DOHH2 (cell line): ENCODE measurements at regions not wholly inside any gene's neighbourhood (a gene's known extent, or its start where the extent isn't known, plus 50 kb on each side); places are given as distances from the start of the nearest gene placed in this dataset.

Experiments
- H3F3A ChIP-seq: fragments of 200-600 bp; sonication (generic), shearing (Covaris generic); 2 replicates; pipeline ENCODE4 v1.6.0; 2016; ENCODE audit warnings: antibody characterized with exemption, mild to moderate bottlenecking; ENCODE audit not compliant: control insufficient read depth, insufficient read depth
- H3K27ac ChIP-seq: fragments of 200-600 bp; sonication (generic); 2 replicates; pipeline ENCODE4 v1.5.1; 2014; ENCODE audit warnings: low read depth, mild to moderate bottlenecking, low read length, moderate library complexity
- H3K27me3 ChIP-seq: fragments of 200-600 bp; sonication (generic); 2 replicates; pipeline ENCODE4 v1.6.1; 2014; ENCODE audit warnings: mild to moderate bottlenecking, low read length, mixed read lengths; ENCODE audit not compliant: control insufficient read depth
- H3K36me3 ChIP-seq: fragments of 200-600 bp; sonication (generic); 2 replicates; pipeline ENCODE4 v1.6.1; 2014; ENCODE audit warnings: mild to moderate bottlenecking, low read length, moderate library complexity, mixed read lengths; ENCODE audit not compliant: control insufficient read depth
- H3K4me1 ChIP-seq: fragments of 200-600 bp; sonication (generic); 2 replicates; pipeline ENCODE4 v1.6.1; 2014; ENCODE audit warnings: mild to moderate bottlenecking, low read length, mixed read lengths; ENCODE audit not compliant: control insufficient read depth
- H3K4me2 ChIP-seq: fragments of 200-600 bp; sonication (generic); 2 replicates; pipeline ENCODE4 v1.6.0; 2014; ENCODE audit warnings: mild to moderate bottlenecking, low read length, moderate library complexity
- H3K4me3 ChIP-seq: fragments of 200-600 bp; sonication (generic); 2 replicates; pipeline ENCODE4 v1.5.1; 2014; ENCODE audit warnings: mild to moderate bottlenecking, low read length, mixed read lengths
- H3K79me2 ChIP-seq: fragments of 200-600 bp; sonication (generic); 2 replicates; pipeline ENCODE4 v1.6.1; 2014; ENCODE audit warnings: mild to moderate bottlenecking, low read length, mixed read lengths; ENCODE audit not compliant: control insufficient read depth
- H3K9me2 ChIP-seq: fragments of 200-600 bp; sonication (generic); replicated peaks from 2 replicates; pipeline ENCODE4 v1.6.1; 2014; ENCODE audit warnings: mild to moderate bottlenecking, low read length, mixed read lengths; ENCODE audit not compliant: control insufficient read depth
- H3K9me3 ChIP-seq: fragments of 200-600 bp; sonication (generic); 2 replicates; pipeline ENCODE4 v1.6.1; 2014; ENCODE audit warnings: antibody characterized with exemption, low read length, mixed read lengths; ENCODE audit not compliant: control insufficient read depth, insufficient read depth
- H4K20me1 ChIP-seq: fragments of 200-600 bp; sonication (generic); 2 replicates; pipeline ENCODE4 v1.6.0; 2014; ENCODE audit warnings: low read depth, mild to moderate bottlenecking, antibody characterized with exemption, low read length, moderate library complexity; ENCODE audit not compliant: control insufficient read depth, insufficient read depth
- EZH2phosphoT487 ChIP-seq: fragments of 200-600 bp; sonication (generic); IDR thresholded peaks from 2 replicates; pipeline ENCODE4 v1.6.1; 2017; ENCODE audit warnings: borderline replicate concordance, mild to moderate bottlenecking, antibody characterized with exemption, low read length, moderate library complexity, mixed read lengths
- TF ChIP-seq, protein P1 (sequence below): fragments of 200-600 bp; sonication (generic); IDR thresholded peaks from one replicate; pipeline ENCODE4 v1.5.1; 2014; ENCODE audit warnings: antibody characterized with exemption, mild to moderate bottlenecking, low read depth, low read length; ENCODE audit not compliant: poor library complexity, severe bottlenecking

DNA sequence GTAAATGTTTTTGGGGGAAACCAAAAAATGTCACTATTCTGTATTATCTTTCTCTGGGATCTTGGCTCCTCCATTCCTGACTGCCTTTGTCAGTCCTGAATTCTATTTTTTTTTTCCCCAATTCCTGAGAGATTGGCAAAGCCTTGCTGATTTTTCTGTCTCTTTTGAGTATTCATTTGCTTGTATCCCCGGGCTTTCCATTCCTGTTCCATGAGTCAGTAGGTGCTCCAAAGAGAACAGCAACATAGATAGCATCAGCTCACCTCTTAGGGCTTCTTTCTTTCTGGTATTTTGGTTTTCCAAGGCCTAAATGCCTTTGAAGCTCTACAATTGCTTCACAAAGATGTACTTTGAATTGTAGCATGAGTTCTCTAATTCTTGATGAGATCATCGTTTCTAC is 271.7 kb upstream of the LRRC3B start:
- no peak overlapping the region for H3K4me2 ChIP-seq
- TF ChIP-seq, protein P1, sequence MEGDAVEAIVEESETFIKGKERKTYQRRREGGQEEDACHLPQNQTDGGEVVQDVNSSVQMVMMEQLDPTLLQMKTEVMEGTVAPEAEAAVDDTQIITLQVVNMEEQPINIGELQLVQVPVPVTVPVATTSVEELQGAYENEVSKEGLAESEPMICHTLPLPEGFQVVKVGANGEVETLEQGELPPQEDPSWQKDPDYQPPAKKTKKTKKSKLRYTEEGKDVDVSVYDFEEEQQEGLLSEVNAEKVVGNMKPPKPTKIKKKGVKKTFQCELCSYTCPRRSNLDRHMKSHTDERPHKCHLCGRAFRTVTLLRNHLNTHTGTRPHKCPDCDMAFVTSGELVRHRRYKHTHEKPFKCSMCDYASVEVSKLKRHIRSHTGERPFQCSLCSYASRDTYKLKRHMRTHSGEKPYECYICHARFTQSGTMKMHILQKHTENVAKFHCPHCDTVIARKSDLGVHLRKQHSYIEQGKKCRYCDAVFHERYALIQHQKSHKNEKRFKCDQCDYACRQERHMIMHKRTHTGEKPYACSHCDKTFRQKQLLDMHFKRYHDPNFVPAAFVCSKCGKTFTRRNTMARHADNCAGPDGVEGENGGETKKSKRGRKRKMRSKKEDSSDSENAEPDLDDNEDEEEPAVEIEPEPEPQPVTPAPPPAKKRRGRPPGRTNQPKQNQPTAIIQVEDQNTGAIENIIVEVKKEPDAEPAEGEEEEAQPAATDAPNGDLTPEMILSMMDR = no peak
- H4K20me1 ChIP-seq = no peaks in the 10 kb centered on the region
- no peak overlapping the region for H3K27ac ChIP-seq
- H3K79me2 ChIP-seq = no peaks in the 10 kb centered on the region
- H3K36me3 ChIP-seq = no peaks in the 10 kb centered on the region
- no peak overlapping the region for H3K4me3 ChIP-seq
- no peaks in the 10 kb centered on the region; the same call in 1 of the 2 replicates for H3K9me3 ChIP-seq
- no peaks in the 10 kb centered on the region for H3K9me2 ChIP-seq
- H3K27me3 ChIP-seq = no peaks in the 10 kb centered on the region
- H3F3A ChIP-seq = no peaks in the 10 kb centered on the region
- H3K4me1 ChIP-seq = no peaks in the 10 kb centered on the region

DNA sequence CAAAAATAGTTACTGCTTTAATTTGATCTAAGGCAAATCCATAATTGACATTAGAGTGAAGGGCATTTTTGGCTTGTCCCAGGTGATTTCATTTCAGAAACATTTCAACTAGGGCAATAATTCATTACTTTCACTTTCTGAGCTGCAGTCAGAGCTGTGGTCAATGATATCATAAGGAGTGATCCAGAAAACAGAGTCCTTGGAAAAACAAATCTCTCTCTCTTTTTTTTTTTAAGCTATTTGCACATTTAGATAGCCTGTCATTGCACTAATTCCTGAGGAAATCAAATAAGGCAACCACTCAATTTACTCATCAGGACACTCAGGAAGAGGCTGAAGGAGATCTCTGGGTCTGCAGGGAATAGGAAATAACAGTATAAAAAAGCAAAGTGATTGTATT is 269.5 kb upstream of the LRRC3B start:
- no peak for TF ChIP-seq EZH2phosphoT487
- TF ChIP-seq, protein P1 = no peak
- H3K36me3 ChIP-seq = no peaks in the 10 kb centered on the region
- H3K4me3 ChIP-seq = no peak overlapping the region
- H3K79me2 ChIP-seq = no peaks in the 10 kb centered on the region
- H3K9me3 ChIP-seq = no peaks in the 10 kb centered on the region
- H3K4me1 ChIP-seq = no peaks in the 10 kb centered on the region
- no peaks in the 10 kb centered on the region for H4K20me1 ChIP-seq
- H3K27ac ChIP-seq = no peak overlapping the region
- no peaks in the 10 kb centered on the region for H3K9me2 ChIP-seq
- H3K4me2 ChIP-seq = no peak overlapping the region
- H3F3A ChIP-seq = no peaks in the 10 kb centered on the region
- H3K27me3 ChIP-seq = no peaks in the 10 kb centered on the region

DNA sequence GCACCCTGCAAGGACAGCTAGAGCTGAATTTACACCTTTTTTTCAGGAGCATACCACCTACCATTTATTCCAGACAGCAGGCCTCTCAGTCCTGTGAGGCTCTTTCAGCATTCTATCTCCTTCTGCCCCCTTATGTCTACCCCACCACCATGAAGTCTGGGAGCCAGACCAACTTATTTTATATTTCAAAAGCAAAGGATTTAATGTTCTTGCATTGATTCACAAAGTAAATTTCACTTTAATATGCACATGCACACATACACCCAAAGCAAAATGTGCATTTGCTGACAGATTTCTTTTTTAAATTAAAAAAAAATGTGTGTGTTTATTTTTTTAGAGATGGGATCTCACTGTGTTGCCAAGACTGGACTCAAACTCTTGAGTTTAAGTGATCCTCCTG is 264.2 kb upstream of the LRRC3B start:
- Histone ChIP-seq H3K36me3 (no peaks in the 10 kb centered on the region), H3K4me2 (no peak overlapping the region)

More for the DNA sequence above, 264.2 kb upstream of the LRRC3B start:
- Histone ChIP-seq H3K9me2 (no peaks in the 10 kb centered on the region), H3K4me1 (no peaks in the 10 kb centered on the region), H3K4me3 (no peak overlapping the region), H3K27me3 (no peaks in the 10 kb centered on the region), H3K79me2 (no peaks in the 10 kb centered on the region), H3K9me3 (no peaks in the 10 kb centered on the region), H3K27ac (no peak overlapping the region), H3F3A (no peaks in the 10 kb centered on the region), H4K20me1 (no peaks in the 10 kb centered on the region)
- TF ChIP-seq, protein P1 = no peak
- no peak for TF ChIP-seq EZH2phosphoT487
